Gastrocnemius medialis (tissue), 4 donors: ENCODE measurements at regions not wholly inside any gene's neighbourhood (a gene's known extent, or its start where the extent isn't known, plus 50 kb on each side); places are given as distances from the start of the nearest gene placed in this dataset.

Experiments
- CTCF ChIP-seq, 5 experiments: fragments of 450-650 bp in 3 of 5; fragments of 200-600 bp in 2 of 5; sonication (generic) in 2 of 5; IDR thresholded peaks in 4 of 5; conservative IDR thresholded peaks in 1 of 5; 1 replicate in 4 of 5; 2 replicates in 1 of 5; pipeline ENCODE4 v1.5.1; 2016 to 2019; ENCODE audit warnings: antibody characterized with exemption in 5 of 5, mild to moderate bottlenecking in 3 of 5, moderate library complexity in 3 of 5
- POLR2A ChIP-seq, 2 donors: fragments of 450-650 bp; IDR thresholded peaks; one replicate each; pipeline ENCODE4 v1.6.1; 2017; ENCODE audit warnings: antibody characterized with exemption in 2 of 2, mild to moderate bottlenecking in 2 of 2, moderate library complexity in 2 of 2

GRCh38 chr5:135671966-135672365, 93.2 kb upstream of the CXCL14 start:
- TF ChIP-seq CTCF (IDR thresholded peaks at IDR 0.05 in 4 of 5, conservative IDR thresholded peaks at IDR 0.05 in 1 of 5) = no peak
- no peak for TF ChIP-seq POLR2A (IDR thresholded peaks at IDR 0.05)
